HEK293T (cell line): ENCODE measurements at regions not wholly inside any gene's neighbourhood (a gene's known extent, or its start where the extent isn't known, plus 50 kb on each side); places are given as distances from the start of the nearest gene placed in this dataset.

Experiments
- CTCF ChIA-PET: fragments of 350-600 bp; formaldehyde crosslinking; extraction: SDS; loops from one replicate; lab custom pipeline; 2021; ENCODE audit warnings: antibody characterized with exemption, inconsistent platforms; lab: Yijun Ruan, JAX
- POLR2A ChIA-PET: fragments of 350-600 bp; formaldehyde crosslinking; extraction: SDS; loops from one replicate; lab custom pipeline; 2020; ENCODE audit warnings: antibody characterized with exemption, inconsistent platforms; lab: Yijun Ruan, JAX
- DNase-seq: peaks from one replicate; pipeline ENCODE4 v3.0.0; 2012; ENCODE audit warnings: mixed read lengths; ENCODE audit errors: extremely low spot score
- ARNT ChIP-seq: fragments of 450-650 bp; IDR thresholded peaks from 2 replicates; pipeline ENCODE4 v1.6.1; 2017; ENCODE audit warnings: mild to moderate bottlenecking
- BHLHE40 ChIP-seq: fragments of 450-650 bp; IDR thresholded peaks from 2 replicates; pipeline ENCODE4 v1.6.1; 2016; ENCODE audit warnings: mild to moderate bottlenecking, moderate library complexity, borderline replicate concordance
- CTBP1 ChIP-seq: fragments of 450-650 bp; IDR thresholded peaks from 2 replicates; pipeline ENCODE4 v1.6.1; 2016; ENCODE audit warnings: borderline replicate concordance
- ELF4 ChIP-seq: fragments of 450-650 bp; IDR thresholded peaks from 2 replicates; pipeline ENCODE4 v1.6.1; 2017; ENCODE audit warnings: antibody characterized with exemption
- FOXA1 ChIP-seq: fragments of 450-650 bp; IDR thresholded peaks from 2 replicates; pipeline ENCODE4 v1.6.1; 2016; ENCODE audit warnings: mild to moderate bottlenecking
- FOXK2 ChIP-seq: fragments of 450-650 bp; IDR thresholded peaks from 2 replicates; pipeline ENCODE4 v1.6.1; 2016; ENCODE audit warnings: mild to moderate bottlenecking
- FOXM1 ChIP-seq: fragments of 450-650 bp; IDR thresholded peaks from 2 replicates; pipeline ENCODE4 v1.6.1; 2017; ENCODE audit warnings: mild to moderate bottlenecking, borderline replicate concordance
- HDGF ChIP-seq: fragments of 450-650 bp; IDR thresholded peaks from 2 replicates; pipeline ENCODE4 v1.6.1; 2017; ENCODE audit warnings: antibody characterized with exemption, borderline replicate concordance
- L3MBTL2 ChIP-seq: fragments of 450-650 bp; conservative IDR thresholded peaks from 2 replicates; pipeline ENCODE4 v1.6.1; 2016; ENCODE audit warnings: mild to moderate bottlenecking
- LEF1 ChIP-seq: fragments of 450-650 bp; IDR thresholded peaks from 2 replicates; pipeline ENCODE4 v1.6.1; 2017; ENCODE audit warnings: mild to moderate bottlenecking, borderline replicate concordance
- NFRKB ChIP-seq: fragments of 450-650 bp; IDR thresholded peaks from 2 replicates; pipeline ENCODE4 v1.6.1; 2016; ENCODE audit warnings: mild to moderate bottlenecking, moderate library complexity
- PKNOX1 ChIP-seq: fragments of 450-650 bp; IDR thresholded peaks from 2 replicates; pipeline ENCODE4 v1.6.1; 2016
- SP1 ChIP-seq: fragments of 450-650 bp; IDR thresholded peaks from 2 replicates; pipeline ENCODE4 v1.6.1; 2017
- SUZ12 ChIP-seq: fragments of 450-650 bp; IDR thresholded peaks from 2 replicates; pipeline ENCODE4 v1.6.1; 2016; ENCODE audit warnings: mild to moderate bottlenecking
- TARDBP ChIP-seq: fragments of 450-650 bp; IDR thresholded peaks from 2 replicates; pipeline ENCODE4 v1.6.1; 2016
- ZNF384 ChIP-seq: fragments of 450-650 bp; IDR thresholded peaks from 2 replicates; pipeline ENCODE4 v1.6.1; 2016

GRCh38 chr12:30021051-30021833 is 237.5 kb upstream of the TMTC1 start:
- ChIA-PET CTCF (no interaction called here), POLR2A (no interaction called here)
- no peak for DNase-seq
- TF ChIP-seq FOXA1: no peak
- TF ChIP-seq NFRKB: no peak
- TF ChIP-seq PKNOX1: no peak
- TF ChIP-seq HDGF: no peak
- no peak for TF ChIP-seq LEF1
- TF ChIP-seq ZNF384: no peak
- TF ChIP-seq FOXM1: no peak
- no peak for TF ChIP-seq SUZ12
- no peak for TF ChIP-seq FOXK2
- no peak for TF ChIP-seq TARDBP
- TF ChIP-seq BHLHE40: no peak
- TF ChIP-seq ARNT: no peak
- no peak for TF ChIP-seq ELF4
- no peak for TF ChIP-seq CTBP1

- DNase-seq: no peak
- CTCF ChIA-PET: no interaction called here
- no peak for TF ChIP-seq LEF1
- TF ChIP-seq ARNT: no peak
- TF ChIP-seq HDGF: no peak
- TF ChIP-seq BHLHE40: no peak
- TF ChIP-seq TARDBP: no peak
- TF ChIP-seq FOXM1: no peak
- POLR2A ChIA-PET: no interaction called here
Observed at GRCh38 chr12:30019366-30020140, 235.8 kb upstream of the TMTC1 start.

GRCh38 chr12:30016540-30017055 is 232.9 kb upstream of the TMTC1 start:
- DNase-seq: no peak
- ChIA-PET CTCF (no interaction called here), POLR2A (no interaction called here)
- TF ChIP-seq ARNT (no peak), FOXA1 (no peak), HDGF (no peak), L3MBTL2 (no peak), SUZ12 (no peak), NFRKB (no peak), BHLHE40 (no peak), CTBP1 (no peak), PKNOX1 (no peak), TARDBP (no peak), ZNF384 (no peak), FOXM1 (no peak), SP1 (no peak), LEF1 (no peak), ELF4 (no peak), FOXK2 (no peak)

- ChIA-PET CTCF (no interaction called here), POLR2A (no interaction called here)
- TF ChIP-seq ARNT (no peak), PKNOX1 (no peak), LEF1 (no peak), FOXM1 (no peak), TARDBP (no peak)
- no peak for DNase-seq
Observed at GRCh38 chr12:30015631-30016337, 232.0 kb upstream of the TMTC1 start.

- ChIA-PET CTCF (no interaction called here), POLR2A (no interaction called here)
- TF ChIP-seq FOXK2: no peak
- TF ChIP-seq SUZ12: no peak
- DNase-seq: no peak
Observed at GRCh38 chr12:30014991-30015390, 231.2 kb upstream of the TMTC1 start.

GRCh38 chr12:30012816-30013450 is 229.2 kb upstream of the TMTC1 start:
- POLR2A ChIA-PET: no interaction called here
- peak; percentile 15 for DNase-seq
- CTCF ChIA-PET: no interaction called here
- no peak for TF ChIP-seq NFRKB
- no peak for TF ChIP-seq ZNF384
- no peak for TF ChIP-seq SP1
- no peak for TF ChIP-seq LEF1
- TF ChIP-seq BHLHE40: no peak
- no peak for TF ChIP-seq FOXK2
